HepG2 (cell line): ENCODE measurements at regions not wholly inside any gene's neighbourhood (a gene's known extent, or its start where the extent isn't known, plus 50 kb on each side); places are given as distances from the start of the nearest gene placed in this dataset.

Experiments used
- EEA1 ChIP-seq: sonication (generic); formaldehyde crosslinking; IDR thresholded peaks from 2 replicates; pipeline ENCODE4 v1.5.1; 2020; ENCODE audit warnings: mild to moderate bottlenecking, missing genetic modification reagents, borderline replicate concordance
- NFE2 ChIP-seq: sonication (generic); formaldehyde crosslinking; IDR thresholded peaks from 2 replicates; pipeline ENCODE4 v1.4.0; 2020; ENCODE audit warnings: missing genetic modification reagents
- NFRKB ChIP-seq: fragments of 450-650 bp; IDR thresholded peaks from 2 replicates; pipeline ENCODE4 v1.6.1; 2017
- RAD51 ChIP-seq: fragments of 450-650 bp; IDR thresholded peaks from 2 replicates; pipeline ENCODE4 v1.6.1; 2016; ENCODE audit warnings: borderline replicate concordance
- ZNF383 ChIP-seq: sonication (generic); formaldehyde crosslinking; IDR thresholded peaks from 2 replicates; pipeline ENCODE4 v1.4.0; 2020; ENCODE audit warnings: missing genetic modification reagents, mild to moderate bottlenecking, borderline replicate concordance
- TF ChIP-seq, protein P1 (sequence below): IDR thresholded peaks from 2 replicates; pipeline ENCODE4 v1.6.1; 2016; ENCODE audit warnings: low read depth, missing genetic modification reagents, missing compliant biosample characterization
- TF ChIP-seq, protein P2 (sequence below): sonication (generic); formaldehyde crosslinking; IDR thresholded peaks from 2 replicates; pipeline ENCODE4 v1.4.0; 2020; ENCODE audit warnings: missing genetic modification reagents, mild to moderate bottlenecking, borderline replicate concordance
- TF ChIP-seq, protein P3 (sequence below): IDR thresholded peaks from 2 replicates; pipeline ENCODE4 v1.6.1; 2016; ENCODE audit warnings: low read depth, borderline replicate concordance

DNA sequence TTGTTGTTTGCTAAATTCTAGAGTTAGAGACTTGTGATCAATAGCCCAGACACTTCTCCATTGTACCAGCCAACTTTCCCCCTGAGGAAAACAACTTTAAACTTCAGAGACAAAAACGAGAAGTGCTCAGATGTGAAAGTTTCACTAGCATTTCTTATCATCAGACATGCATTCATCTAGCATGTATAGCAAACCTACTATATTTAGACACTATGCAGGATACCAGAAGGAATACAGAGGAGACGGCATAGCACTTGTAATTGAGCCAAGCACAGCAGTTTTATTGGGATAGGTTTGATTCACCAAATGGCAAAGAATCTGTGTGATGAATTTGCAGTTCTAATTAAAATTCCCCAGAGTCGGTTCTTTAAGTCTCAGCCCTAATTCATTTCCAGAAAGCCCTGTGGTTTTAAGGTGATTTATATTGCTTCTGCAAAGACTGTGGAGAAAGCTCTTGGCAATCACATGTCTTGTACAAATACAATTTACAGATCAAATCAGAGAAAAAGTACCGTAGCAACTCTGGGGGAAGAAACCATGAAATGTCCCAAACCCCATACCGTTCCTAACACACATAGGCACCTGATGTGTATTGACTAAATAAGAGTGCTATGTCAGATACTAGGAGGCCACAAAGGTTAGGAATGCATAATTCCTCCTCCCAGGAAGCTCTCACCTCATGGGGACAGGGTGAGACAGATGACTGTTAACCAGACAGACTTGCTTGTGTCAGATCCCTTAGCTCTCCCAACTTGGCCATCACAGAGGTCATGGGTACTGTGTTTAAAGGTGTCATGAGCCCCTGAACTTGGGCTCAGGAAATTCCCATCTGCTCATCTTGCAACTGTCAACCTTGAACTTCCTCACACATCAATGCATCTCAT is 69.6 kb upstream of the KRAS start (continued):
- TF ChIP-seq, protein P1, sequence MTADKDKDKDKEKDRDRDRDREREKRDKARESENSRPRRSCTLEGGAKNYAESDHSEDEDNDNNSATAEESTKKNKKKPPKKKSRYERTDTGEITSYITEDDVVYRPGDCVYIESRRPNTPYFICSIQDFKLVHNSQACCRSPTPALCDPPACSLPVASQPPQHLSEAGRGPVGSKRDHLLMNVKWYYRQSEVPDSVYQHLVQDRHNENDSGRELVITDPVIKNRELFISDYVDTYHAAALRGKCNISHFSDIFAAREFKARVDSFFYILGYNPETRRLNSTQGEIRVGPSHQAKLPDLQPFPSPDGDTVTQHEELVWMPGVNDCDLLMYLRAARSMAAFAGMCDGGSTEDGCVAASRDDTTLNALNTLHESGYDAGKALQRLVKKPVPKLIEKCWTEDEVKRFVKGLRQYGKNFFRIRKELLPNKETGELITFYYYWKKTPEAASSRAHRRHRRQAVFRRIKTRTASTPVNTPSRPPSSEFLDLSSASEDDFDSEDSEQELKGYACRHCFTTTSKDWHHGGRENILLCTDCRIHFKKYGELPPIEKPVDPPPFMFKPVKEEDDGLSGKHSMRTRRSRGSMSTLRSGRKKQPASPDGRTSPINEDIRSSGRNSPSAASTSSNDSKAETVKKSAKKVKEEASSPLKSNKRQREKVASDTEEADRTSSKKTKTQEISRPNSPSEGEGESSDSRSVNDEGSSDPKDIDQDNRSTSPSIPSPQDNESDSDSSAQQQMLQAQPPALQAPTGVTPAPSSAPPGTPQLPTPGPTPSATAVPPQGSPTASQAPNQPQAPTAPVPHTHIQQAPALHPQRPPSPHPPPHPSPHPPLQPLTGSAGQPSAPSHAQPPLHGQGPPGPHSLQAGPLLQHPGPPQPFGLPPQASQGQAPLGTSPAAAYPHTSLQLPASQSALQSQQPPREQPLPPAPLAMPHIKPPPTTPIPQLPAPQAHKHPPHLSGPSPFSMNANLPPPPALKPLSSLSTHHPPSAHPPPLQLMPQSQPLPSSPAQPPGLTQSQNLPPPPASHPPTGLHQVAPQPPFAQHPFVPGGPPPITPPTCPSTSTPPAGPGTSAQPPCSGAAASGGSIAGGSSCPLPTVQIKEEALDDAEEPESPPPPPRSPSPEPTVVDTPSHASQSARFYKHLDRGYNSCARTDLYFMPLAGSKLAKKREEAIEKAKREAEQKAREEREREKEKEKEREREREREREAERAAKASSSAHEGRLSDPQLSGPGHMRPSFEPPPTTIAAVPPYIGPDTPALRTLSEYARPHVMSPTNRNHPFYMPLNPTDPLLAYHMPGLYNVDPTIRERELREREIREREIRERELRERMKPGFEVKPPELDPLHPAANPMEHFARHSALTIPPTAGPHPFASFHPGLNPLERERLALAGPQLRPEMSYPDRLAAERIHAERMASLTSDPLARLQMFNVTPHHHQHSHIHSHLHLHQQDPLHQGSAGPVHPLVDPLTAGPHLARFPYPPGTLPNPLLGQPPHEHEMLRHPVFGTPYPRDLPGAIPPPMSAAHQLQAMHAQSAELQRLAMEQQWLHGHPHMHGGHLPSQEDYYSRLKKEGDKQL = no peak
- TF ChIP-seq NFE2 (no peak), ZNF383 (no peak), EEA1 (CRISPR knock-in tag) (no peak), NFRKB (no peak), RAD51 (no peak)
- TF ChIP-seq, protein P2, sequence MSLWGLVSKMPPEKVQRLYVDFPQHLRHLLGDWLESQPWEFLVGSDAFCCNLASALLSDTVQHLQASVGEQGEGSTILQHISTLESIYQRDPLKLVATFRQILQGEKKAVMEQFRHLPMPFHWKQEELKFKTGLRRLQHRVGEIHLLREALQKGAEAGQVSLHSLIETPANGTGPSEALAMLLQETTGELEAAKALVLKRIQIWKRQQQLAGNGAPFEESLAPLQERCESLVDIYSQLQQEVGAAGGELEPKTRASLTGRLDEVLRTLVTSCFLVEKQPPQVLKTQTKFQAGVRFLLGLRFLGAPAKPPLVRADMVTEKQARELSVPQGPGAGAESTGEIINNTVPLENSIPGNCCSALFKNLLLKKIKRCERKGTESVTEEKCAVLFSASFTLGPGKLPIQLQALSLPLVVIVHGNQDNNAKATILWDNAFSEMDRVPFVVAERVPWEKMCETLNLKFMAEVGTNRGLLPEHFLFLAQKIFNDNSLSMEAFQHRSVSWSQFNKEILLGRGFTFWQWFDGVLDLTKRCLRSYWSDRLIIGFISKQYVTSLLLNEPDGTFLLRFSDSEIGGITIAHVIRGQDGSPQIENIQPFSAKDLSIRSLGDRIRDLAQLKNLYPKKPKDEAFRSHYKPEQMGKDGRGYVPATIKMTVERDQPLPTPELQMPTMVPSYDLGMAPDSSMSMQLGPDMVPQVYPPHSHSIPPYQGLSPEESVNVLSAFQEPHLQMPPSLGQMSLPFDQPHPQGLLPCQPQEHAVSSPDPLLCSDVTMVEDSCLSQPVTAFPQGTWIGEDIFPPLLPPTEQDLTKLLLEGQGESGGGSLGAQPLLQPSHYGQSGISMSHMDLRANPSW (CRISPR knock-in tag) = no peak
- TF ChIP-seq, protein P3, sequence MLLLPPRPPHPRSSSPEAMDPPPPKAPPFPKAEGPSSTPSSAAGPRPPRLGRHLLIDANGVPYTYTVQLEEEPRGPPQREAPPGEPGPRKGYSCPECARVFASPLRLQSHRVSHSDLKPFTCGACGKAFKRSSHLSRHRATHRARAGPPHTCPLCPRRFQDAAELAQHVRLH = no peak
